ENCODE measurements at regions not wholly inside any gene's neighbourhood (a gene's known extent, or its start where the extent isn't known, plus 50 kb on each side); places are given as distances from the start of the nearest gene placed in this dataset.
A peak's percentile ranks its signal among the peaks of the same experiment; 100 is the strongest.
"Not testable (repeated sequence)": the region's sequence is repeated elsewhere in the genome, so short reads cannot be mapped to it uniquely, and the experiment has no call there.

GRCh38 chr20:1735417-1736089, 78.0 kb upstream of the SIRPG start:
- no peaks in the 10 kb centered on the region for H3K9me3 ChIP-seq (ENCODE audit: insufficient read depth, low read length)
- H3K27me3 ChIP-seq (ENCODE audit: low read depth, low read length): peaks cover 50% of the 10 kb centered on the region
- H3K4me1 ChIP-seq (ENCODE audit: low read length): peaks cover 27% of the 10 kb centered on the region
- H3K27ac ChIP-seq (ENCODE audit: low read length): no peak overlapping the region
- TF ChIP-seq, protein P1, sequence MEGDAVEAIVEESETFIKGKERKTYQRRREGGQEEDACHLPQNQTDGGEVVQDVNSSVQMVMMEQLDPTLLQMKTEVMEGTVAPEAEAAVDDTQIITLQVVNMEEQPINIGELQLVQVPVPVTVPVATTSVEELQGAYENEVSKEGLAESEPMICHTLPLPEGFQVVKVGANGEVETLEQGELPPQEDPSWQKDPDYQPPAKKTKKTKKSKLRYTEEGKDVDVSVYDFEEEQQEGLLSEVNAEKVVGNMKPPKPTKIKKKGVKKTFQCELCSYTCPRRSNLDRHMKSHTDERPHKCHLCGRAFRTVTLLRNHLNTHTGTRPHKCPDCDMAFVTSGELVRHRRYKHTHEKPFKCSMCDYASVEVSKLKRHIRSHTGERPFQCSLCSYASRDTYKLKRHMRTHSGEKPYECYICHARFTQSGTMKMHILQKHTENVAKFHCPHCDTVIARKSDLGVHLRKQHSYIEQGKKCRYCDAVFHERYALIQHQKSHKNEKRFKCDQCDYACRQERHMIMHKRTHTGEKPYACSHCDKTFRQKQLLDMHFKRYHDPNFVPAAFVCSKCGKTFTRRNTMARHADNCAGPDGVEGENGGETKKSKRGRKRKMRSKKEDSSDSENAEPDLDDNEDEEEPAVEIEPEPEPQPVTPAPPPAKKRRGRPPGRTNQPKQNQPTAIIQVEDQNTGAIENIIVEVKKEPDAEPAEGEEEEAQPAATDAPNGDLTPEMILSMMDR (IDR thresholded peaks at IDR 0.05; ENCODE audit: low read depth, low read length): no peak
- no peak for TF ChIP-seq EZH2phosphoT487 (IDR thresholded peaks at IDR 0.05; ENCODE audit: low read depth)
- H2AFZ ChIP-seq (ENCODE audit: low read depth, low read length): no peak overlapping the region
- H3K9ac ChIP-seq (ENCODE audit: low read length): no peak overlapping the region
- H4K20me1 ChIP-seq (ENCODE audit: insufficient read depth, low read length): no peaks in the 10 kb centered on the region
- H3K79me2 ChIP-seq (ENCODE audit: low read length): no peaks in the 10 kb centered on the region
- H3K4me3 ChIP-seq (ENCODE audit: low read length): no peak overlapping the region
- no peak overlapping the region for H3K4me2 ChIP-seq (ENCODE audit: low read length)
- H3K36me3 ChIP-seq (replicated peaks; ENCODE audit: low read depth, low read length): no peaks in the 10 kb centered on the region

DNA sequence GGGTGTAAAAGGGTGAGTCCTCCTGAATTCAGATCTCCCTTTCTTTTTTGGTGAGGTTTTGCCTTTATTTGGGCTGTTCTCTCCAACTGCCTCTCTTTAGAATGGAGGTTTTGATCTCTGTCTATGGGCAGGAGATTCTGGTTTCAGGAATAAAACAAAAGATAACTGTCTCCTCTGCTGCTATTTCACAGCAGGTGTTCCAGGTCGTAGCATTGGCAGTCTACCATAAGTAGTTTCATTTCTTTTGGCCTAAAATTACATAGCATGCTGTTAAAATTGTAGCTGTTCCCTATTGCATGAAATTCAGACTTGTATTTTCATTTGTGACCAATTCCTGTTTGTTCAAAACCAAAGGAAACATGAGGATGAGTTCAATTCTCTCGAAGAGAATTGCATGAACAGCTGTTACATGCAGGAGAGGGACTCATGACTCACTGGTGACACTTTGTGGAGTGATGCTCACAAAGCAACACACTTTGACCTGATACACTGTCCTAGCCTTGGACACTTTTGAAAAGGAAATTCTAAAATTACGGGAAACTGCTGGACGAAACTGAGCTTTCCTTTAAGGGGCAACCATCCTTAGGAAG, 76.8 kb upstream of the SIRPG start:
- Histone ChIP-seq H3K79me2 (ENCODE audit: low read length) (no peaks in the 10 kb centered on the region), H3K4me3 (ENCODE audit: low read length) (no peak overlapping the region), H3K4me1 (ENCODE audit: low read length) (peaks cover 27% of the 10 kb centered on the region), H3K36me3 (replicated peaks; ENCODE audit: low read depth, low read length) (no peaks in the 10 kb centered on the region), H3K9ac (ENCODE audit: low read length) (no peak overlapping the region), H3K9me3 (ENCODE audit: insufficient read depth, low read length) (no peaks in the 10 kb centered on the region), H2AFZ (ENCODE audit: low read depth, low read length) (no peak overlapping the region), H3K4me2 (ENCODE audit: low read length) (no peak overlapping the region), H3K27me3 (ENCODE audit: low read depth, low read length) (peaks cover 38% of the 10 kb centered on the region), H3K27ac (ENCODE audit: low read length) (no peak overlapping the region), H4K20me1 (ENCODE audit: insufficient read depth, low read length) (no peaks in the 10 kb centered on the region)
- TF ChIP-seq EZH2phosphoT487 (IDR thresholded peaks at IDR 0.05; ENCODE audit: low read depth): no peak
- TF ChIP-seq, protein P1 (IDR thresholded peaks at IDR 0.05; ENCODE audit: low read depth, low read length): peak; percentile 81

GRCh38 chr20:1731828-1732375, 74.3 kb upstream of the SIRPG start:
- not testable (repeated sequence) for H3K27ac ChIP-seq (ENCODE audit: low read length)

GRCh38 chr20:1730981-1731711, 73.6 kb upstream of the SIRPG start:
- H3K9ac ChIP-seq (ENCODE audit: low read length): peak overlapping the region; percentile 3; the same call in 1 of the 2 replicates
- H3K36me3 ChIP-seq (replicated peaks; ENCODE audit: low read depth, low read length); H4K20me1 ChIP-seq (ENCODE audit: insufficient read depth, low read length); H2AFZ ChIP-seq (ENCODE audit: low read depth, low read length); H3K79me2 ChIP-seq (ENCODE audit: low read length); H3K9me3 ChIP-seq (ENCODE audit: insufficient read depth, low read length); H3K27ac ChIP-seq (ENCODE audit: low read length): not testable (repeated sequence)
- H3K4me3 ChIP-seq (ENCODE audit: low read length): peak overlapping the region; percentile 48
- peaks cover 27% of the 10 kb centered on the region for H3K4me1 ChIP-seq (ENCODE audit: low read length)
- peak overlapping the region; percentile 65 for H3K4me2 ChIP-seq (ENCODE audit: low read length)
- peaks cover 35% of the 10 kb centered on the region for H3K27me3 ChIP-seq (ENCODE audit: low read depth, low read length)

More at GRCh38 chr20:1731828-1732375, 74.3 kb upstream of the SIRPG start:
- peaks cover 27% of the 10 kb centered on the region for H3K4me1 ChIP-seq (ENCODE audit: low read length)
- not testable (repeated sequence) for H2AFZ ChIP-seq (ENCODE audit: low read depth, low read length); H3K79me2 ChIP-seq (ENCODE audit: low read length); H3K9me3 ChIP-seq (ENCODE audit: insufficient read depth, low read length); H4K20me1 ChIP-seq (ENCODE audit: insufficient read depth, low read length); H3K36me3 ChIP-seq (replicated peaks; ENCODE audit: low read depth, low read length)
- H3K4me2 ChIP-seq (ENCODE audit: low read length): peak overlapping the region; percentile 65
- peak overlapping the region; percentile 48 for H3K4me3 ChIP-seq (ENCODE audit: low read length)
- H3K27me3 ChIP-seq (ENCODE audit: low read depth, low read length): peaks cover 33% of the 10 kb centered on the region
- H3K9ac ChIP-seq (ENCODE audit: low read length): peak overlapping the region; percentile 3; the same call in 1 of the 2 replicates

DNA sequence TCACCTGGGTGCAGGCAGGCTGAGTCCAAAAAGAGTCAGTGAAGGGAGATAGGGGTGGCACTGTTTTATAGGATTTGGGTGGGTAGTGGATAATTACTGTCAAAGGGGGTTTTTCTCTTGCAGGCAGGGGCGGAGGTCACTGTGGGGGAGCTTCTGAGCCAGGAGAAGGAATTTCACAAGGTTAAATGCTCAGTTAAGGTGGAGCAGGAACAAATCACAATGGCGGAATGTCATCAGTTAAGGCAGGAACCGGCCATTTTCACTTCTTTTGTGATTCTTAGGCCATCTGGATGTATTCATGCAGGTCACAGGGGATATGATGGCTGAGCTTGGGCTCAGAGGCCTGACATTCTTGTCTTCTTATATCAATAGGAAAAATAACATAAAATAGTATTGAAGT, 69.7 kb upstream of the SIRPG start:
- H2AFZ ChIP-seq (ENCODE audit: low read depth, low read length); H4K20me1 ChIP-seq (ENCODE audit: insufficient read depth, low read length); H3K4me3 ChIP-seq (ENCODE audit: low read length); H3K79me2 ChIP-seq (ENCODE audit: low read length); H3K9ac ChIP-seq (ENCODE audit: low read length); H3K4me2 ChIP-seq (ENCODE audit: low read length); H3K9me3 ChIP-seq (ENCODE audit: insufficient read depth, low read length); H3K36me3 ChIP-seq (replicated peaks; ENCODE audit: low read depth, low read length); H3K27ac ChIP-seq (ENCODE audit: low read length): not testable (repeated sequence)
- peaks cover 26% of the 10 kb centered on the region for H3K4me1 ChIP-seq (ENCODE audit: low read length)
- peaks cover 17% of the 10 kb centered on the region for H3K27me3 ChIP-seq (ENCODE audit: low read depth, low read length)
